Breast epithelium (tissue), 3 donors: ENCODE measurements at regions not wholly inside any gene's neighbourhood (a gene's known extent, or its start where the extent isn't known, plus 50 kb on each side); places are given as distances from the start of the nearest gene placed in this dataset.
"Not testable (repeated sequence)": the region's sequence is repeated elsewhere in the genome, so short reads cannot be mapped to it uniquely, and the experiment has no call there.

ENCODE experiments used
- CTCF ChIP-seq, 3 donors: fragments of 450-650 bp; IDR thresholded peaks; one replicate each; pipeline ENCODE4 v1.5.1; 2016 to 2017; ENCODE audit warnings: antibody characterized with exemption in 3 of 3, mild to moderate bottlenecking in 3 of 3, moderate library complexity in 3 of 3
- POLR2AphosphoS5 ChIP-seq, 3 donors: sonication (generic); formaldehyde crosslinking; IDR thresholded peaks; one replicate each; pipeline ENCODE4 v1.6.1; 2017; ENCODE audit warnings: antibody characterized with exemption in 3 of 3

- not testable (repeated sequence) for TF ChIP-seq CTCF, POLR2AphosphoS5 (IDR thresholded peaks at IDR 0.05)
These were observed 284.5 kb upstream of the KLF4 start for GRCh38 chr9:107774099-107774498.
